ENCODE measurements at regions not wholly inside any gene's neighbourhood (a gene's known extent, or its start where the extent isn't known, plus 50 kb on each side); places are given as distances from the start of the nearest gene placed in this dataset.
A peak's percentile ranks its signal among the peaks of the same experiment; 100 is the strongest.

DNA sequence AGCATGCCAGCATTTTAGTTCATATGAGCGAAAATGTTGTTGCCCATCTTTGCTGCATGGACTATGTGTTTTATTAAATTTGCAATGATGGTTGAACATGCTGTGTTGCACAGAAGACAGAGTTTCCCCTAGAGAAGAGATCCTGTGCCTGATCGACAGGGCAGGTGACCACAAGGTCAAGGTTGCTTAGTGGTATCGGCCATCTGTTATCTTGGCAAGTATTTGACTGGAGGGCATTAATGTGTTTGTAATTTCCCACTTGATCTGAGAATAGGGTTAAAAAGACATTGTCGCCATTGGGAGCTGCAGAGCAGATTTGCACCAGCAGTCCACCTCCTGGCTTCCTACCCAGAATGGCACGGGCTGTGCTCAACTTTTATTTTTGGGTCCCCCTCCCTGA lies 1523.6 kb upstream of the WWC1 start:
- TF ChIP-seq, protein P1, sequence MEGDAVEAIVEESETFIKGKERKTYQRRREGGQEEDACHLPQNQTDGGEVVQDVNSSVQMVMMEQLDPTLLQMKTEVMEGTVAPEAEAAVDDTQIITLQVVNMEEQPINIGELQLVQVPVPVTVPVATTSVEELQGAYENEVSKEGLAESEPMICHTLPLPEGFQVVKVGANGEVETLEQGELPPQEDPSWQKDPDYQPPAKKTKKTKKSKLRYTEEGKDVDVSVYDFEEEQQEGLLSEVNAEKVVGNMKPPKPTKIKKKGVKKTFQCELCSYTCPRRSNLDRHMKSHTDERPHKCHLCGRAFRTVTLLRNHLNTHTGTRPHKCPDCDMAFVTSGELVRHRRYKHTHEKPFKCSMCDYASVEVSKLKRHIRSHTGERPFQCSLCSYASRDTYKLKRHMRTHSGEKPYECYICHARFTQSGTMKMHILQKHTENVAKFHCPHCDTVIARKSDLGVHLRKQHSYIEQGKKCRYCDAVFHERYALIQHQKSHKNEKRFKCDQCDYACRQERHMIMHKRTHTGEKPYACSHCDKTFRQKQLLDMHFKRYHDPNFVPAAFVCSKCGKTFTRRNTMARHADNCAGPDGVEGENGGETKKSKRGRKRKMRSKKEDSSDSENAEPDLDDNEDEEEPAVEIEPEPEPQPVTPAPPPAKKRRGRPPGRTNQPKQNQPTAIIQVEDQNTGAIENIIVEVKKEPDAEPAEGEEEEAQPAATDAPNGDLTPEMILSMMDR (IDR thresholded peaks at IDR 0.05; ENCODE audit: insufficient read depth, low read depth, low read length, missing control alignments), result no peak
- H3K4me3 ChIP-seq (ENCODE audit: low read length), result no peak overlapping the region
- DNase-seq (ENCODE audit: low read depth), result no peak

DNA sequence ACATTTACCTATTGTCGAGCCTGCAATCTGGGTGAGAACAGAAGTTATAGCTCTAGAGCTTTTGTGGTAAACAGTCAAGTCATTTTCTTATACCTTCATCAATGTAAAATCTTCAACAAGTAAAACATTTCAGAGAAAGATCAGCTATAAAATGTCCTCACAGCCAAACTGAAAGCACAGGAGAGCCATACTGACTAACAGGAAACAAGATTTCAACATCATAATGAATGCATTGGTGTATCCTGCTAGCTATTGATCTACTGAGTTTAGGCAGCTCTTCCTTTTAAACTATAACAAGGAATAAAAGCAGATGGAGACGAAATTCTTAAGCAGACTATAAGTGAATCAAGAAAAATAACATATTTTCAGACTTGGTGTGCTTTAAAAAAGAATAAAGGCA lies 1522.9 kb upstream of the WWC1 start:
- H3K4me3 ChIP-seq (ENCODE audit: low read length), result no peak overlapping the region
- TF ChIP-seq, protein P1 (IDR thresholded peaks at IDR 0.05; ENCODE audit: insufficient read depth, low read depth, low read length, missing control alignments), result no peak
- DNase-seq (ENCODE audit: low read depth), result peak; percentile 30

DNA sequence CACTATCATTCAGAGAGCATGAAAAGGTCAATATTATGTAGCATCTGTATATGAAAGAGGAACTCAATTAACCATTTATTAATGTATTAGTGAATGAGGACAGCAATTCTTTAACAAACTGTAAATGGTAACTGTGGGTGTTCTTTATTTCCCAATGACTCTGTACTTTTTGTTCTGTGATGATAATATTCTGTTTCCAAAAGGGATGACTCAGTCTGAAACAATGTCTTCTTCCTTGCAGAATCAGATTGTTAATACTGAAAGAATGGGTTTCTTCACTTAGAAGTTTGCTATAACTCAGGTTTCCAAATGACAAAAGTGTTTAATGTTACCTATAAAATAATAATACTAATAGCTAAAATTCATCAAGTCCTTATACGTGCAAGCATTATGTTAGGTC lies 1518.7 kb upstream of the WWC1 start:
- TF ChIP-seq, protein P1 (IDR thresholded peaks at IDR 0.05; ENCODE audit: insufficient read depth, low read depth, low read length, missing control alignments), result no peak
- DNase-seq (ENCODE audit: low read depth), result peak; percentile 63

DNA sequence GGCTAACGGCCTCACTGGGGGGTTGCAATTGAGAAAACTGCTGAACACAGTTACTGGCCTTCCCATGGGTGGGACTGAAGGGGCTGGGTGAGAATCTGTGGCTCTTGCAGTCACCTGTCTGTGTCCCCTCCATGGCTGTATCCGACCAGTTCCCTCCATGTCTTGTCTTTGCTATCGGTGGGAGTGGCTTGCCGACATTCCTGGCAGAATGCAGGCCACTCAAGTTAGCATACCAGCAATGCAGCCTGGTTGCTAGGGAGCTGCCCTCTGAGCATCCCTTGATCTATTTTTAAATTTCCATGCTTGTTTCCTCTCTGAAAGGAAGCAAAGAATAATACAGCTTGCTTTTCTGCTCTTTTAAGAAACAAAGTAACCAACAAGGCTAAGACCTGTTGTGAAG lies 1509.7 kb upstream of the WWC1 start:
- TF ChIP-seq, protein P1 (IDR thresholded peaks at IDR 0.05; ENCODE audit: insufficient read depth, low read depth, low read length, missing control alignments), result no peak
- no peak overlapping the region for H3K4me3 ChIP-seq (ENCODE audit: low read length)
- DNase-seq (ENCODE audit: low read depth), result no peak

More for the DNA sequence above, 1518.7 kb upstream of the WWC1 start:
- H3K4me3 ChIP-seq (ENCODE audit: low read length), result no peak overlapping the region

DNA sequence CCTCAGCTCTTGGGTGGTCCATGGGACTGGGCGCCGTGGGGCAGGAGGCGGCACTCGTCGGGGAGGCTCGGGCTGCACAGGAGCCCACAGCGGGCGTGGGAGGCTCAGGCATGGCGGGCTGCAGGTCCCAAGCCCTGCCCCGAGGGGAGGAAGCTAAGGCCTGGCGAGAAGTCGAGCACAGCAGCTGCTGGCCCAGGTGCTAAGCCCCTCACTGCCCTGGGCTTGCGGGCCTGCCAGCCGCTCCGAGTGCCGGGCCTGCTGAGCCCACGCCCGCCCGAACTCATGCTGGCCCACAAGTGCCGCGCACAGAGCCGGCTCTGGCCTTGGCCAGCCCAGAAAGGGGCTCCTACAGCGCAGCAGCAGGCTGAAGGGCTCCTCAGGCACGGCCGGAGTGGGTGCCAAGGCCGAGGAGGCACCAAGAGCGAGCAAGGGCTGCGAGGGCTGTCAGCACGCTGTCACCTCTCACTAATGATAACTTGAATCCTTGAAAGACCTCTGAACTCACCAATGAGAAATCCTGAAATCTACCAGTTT lies 1506.8 kb upstream of the WWC1 start:
- TF ChIP-seq, protein P1 (IDR thresholded peaks at IDR 0.05; ENCODE audit: insufficient read depth, low read depth, low read length, missing control alignments), result no peak
- no peak for DNase-seq (ENCODE audit: low read depth)
- no peak overlapping the region for H3K4me3 ChIP-seq (ENCODE audit: low read length)

DNA sequence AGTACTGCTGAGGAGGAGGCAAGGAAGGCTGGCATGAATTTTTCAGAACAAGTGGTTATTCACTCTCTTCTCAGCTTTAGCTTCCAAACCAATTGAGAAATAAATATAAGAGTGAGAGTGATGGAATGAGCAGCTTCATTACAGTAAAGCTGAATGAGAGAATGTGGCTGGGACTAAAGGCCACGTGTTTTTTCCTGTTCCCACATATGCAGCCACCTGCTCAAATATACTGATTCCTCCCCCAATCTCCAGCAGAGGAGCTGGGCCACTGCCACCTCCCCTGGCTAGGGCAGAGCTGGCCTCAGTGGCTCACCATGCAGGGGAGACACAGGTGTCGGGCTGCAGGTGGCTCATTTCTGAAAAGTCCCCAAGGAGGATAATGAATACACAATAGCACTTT lies 1505.3 kb upstream of the WWC1 start:
- TF ChIP-seq, protein P1 (IDR thresholded peaks at IDR 0.05; ENCODE audit: insufficient read depth, low read depth, low read length, missing control alignments), result no peak
- no peak for DNase-seq (ENCODE audit: low read depth)
- H3K4me3 ChIP-seq (ENCODE audit: low read length), result no peak overlapping the region

DNA sequence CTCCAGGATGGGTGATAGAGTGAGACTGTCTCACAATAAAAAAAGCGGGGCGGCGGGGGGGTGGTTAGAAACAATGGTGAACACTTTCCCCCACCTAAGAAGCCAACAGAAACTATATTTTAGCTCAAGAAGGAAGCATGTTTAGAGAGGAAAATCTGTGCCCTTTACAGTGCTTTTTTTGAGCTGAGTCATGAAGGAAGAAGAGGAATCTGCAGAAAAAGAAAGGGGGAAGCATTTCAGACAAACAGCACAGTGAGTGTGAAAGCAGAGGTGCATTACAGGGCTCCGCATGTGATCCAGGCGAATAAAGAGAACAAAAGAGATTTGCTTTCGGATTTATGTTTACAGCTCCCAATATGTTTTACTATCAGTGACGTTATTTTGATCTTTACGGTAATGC lies 1504.6 kb upstream of the WWC1 start:
- no peak overlapping the region for H3K4me3 ChIP-seq (ENCODE audit: low read length)
- TF ChIP-seq, protein P1 (IDR thresholded peaks at IDR 0.05; ENCODE audit: insufficient read depth, low read depth, low read length, missing control alignments), result no peak

More for the DNA sequence above, 1504.6 kb upstream of the WWC1 start:
- DNase-seq (ENCODE audit: low read depth), result no peak
